SJSA1 (cell line): ENCODE measurements at regions not wholly inside any gene's neighbourhood (a gene's known extent, or its start where the extent isn't known, plus 50 kb on each side); places are given as distances from the start of the nearest gene placed in this dataset.
"Not testable (repeated sequence)": the region's sequence is repeated elsewhere in the genome, so short reads cannot be mapped to it uniquely, and the experiment has no call there.

Source experiments
- DNase-seq, 2 experiments: peaks; one replicate each; pipeline ENCODE4 v3.0.0-alpha.2; 2015 to 2020; ENCODE audit warnings: low spot score in 2 of 2, low read depth in 1 of 2
- H3K27ac ChIP-seq: fragments of 250-450 bp; sonication (Bioruptor Pico); 2 replicates; pipeline ENCODE4 v1.5.1; 2020; ENCODE audit warnings: mild to moderate bottlenecking, moderate library complexity
- H3K27me3 ChIP-seq: fragments of 250-450 bp; sonication (Bioruptor Pico); replicated peaks from 2 replicates; pipeline ENCODE4 v1.5.1; 2020; ENCODE audit warnings: mild to moderate bottlenecking, moderate library complexity
- H3K36me3 ChIP-seq: fragments of 250-450 bp; sonication (Bioruptor Pico); 2 replicates; pipeline ENCODE4 v1.5.1; 2020; ENCODE audit warnings: mild to moderate bottlenecking
- H3K4me1 ChIP-seq: fragments of 250-450 bp; sonication (Bioruptor Pico); replicated peaks from 2 replicates; pipeline ENCODE4 v1.6.1; 2021; ENCODE audit warnings: mild to moderate bottlenecking
- H3K4me3 ChIP-seq: fragments of 250-450 bp; sonication (Bioruptor Pico); 2 replicates; pipeline ENCODE4 v1.5.1; 2020; ENCODE audit warnings: mild to moderate bottlenecking
- H3K9me3 ChIP-seq: fragments of 250-450 bp; sonication (Bioruptor Pico); replicated peaks from 2 replicates; pipeline ENCODE4 v1.5.1; 2020; ENCODE audit warnings: mild to moderate bottlenecking

DNA sequence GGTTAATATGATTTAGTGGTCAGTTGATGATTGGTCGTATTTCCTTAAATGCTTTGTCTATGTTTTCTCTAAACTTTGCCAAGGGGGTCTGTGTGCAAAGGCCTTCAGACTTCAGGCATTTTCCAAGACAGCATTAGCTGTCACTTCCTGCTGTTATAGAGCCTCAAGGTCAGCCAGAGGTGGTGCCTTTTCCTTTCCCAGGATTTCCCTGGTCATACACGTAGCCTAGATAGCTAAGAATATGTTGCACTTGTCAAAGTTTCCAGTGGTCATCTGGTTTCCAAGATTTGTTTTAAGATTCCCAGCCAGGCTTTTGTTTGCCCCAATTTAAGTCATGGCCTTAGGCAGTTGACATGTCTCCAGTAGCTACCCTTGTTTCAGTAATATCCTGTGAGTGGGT, 133.2 kb upstream of the IGFBP3 start:
- H3K4me1 ChIP-seq, result peaks cover 7% of the 10 kb centered on the region; the same call in 1 of the 2 replicates
- H3K36me3 ChIP-seq, result no peaks in the 10 kb centered on the region
- H3K27me3 ChIP-seq, result no peaks in the 10 kb centered on the region
- DNase-seq, result no peak
- no peak overlapping the region for H3K4me3 ChIP-seq
- no peak overlapping the region for H3K27ac ChIP-seq
- no peaks in the 10 kb centered on the region for H3K9me3 ChIP-seq

DNA sequence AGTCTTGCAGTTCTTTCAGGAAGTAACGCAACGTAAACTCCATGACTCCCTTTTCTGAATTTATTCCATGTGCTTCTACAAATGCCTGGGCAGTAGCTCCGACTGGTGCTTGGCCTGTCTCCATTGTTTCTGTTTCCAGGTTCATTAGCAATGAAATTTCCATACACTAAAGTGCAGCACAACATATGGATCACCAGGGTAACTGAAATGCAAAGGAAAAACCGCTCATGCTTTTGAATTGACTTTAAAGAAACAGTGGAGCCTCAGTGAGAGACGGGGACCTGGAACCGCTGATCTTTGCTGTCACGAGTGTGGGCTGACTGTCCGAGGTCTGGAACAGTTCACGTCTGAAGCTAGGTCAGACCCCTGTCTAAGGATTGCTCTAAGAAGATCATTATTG, 126.5 kb upstream of the IGFBP3 start:
- Histone ChIP-seq H3K4me3 (no peak overlapping the region), H3K27ac (no peak overlapping the region), H3K36me3 (no peaks in the 10 kb centered on the region), H3K27me3 (no peaks in the 10 kb centered on the region), H3K9me3 (no peaks in the 10 kb centered on the region; the same call in 1 of the 2 replicates), H3K4me1 (no peaks in the 10 kb centered on the region)
- DNase-seq, result no peak

DNA sequence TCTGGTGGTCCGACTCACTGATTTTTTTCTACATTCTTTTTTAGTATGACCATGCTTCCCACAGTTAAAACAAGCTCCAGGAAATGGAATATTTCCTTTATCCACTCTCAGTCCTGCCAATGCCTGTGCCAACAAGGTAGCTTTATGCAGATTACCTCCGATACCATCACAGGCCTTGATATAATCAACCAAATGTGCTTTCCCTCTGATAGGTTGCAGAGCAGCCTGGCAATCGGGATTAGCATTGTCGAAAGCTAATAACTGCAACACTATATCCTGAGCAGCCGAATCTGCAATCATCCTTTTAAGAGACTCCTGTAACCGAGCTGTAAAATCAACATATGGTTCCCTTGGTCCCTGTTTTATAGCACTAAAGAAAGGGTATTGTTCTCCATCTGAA, 122.3 kb upstream of the IGFBP3 start:
- H3K27me3 ChIP-seq, H3K27ac ChIP-seq, H3K4me3 ChIP-seq, H3K9me3 ChIP-seq, H3K4me1 ChIP-seq, DNase-seq, H3K36me3 ChIP-seq: not testable (repeated sequence)

DNA sequence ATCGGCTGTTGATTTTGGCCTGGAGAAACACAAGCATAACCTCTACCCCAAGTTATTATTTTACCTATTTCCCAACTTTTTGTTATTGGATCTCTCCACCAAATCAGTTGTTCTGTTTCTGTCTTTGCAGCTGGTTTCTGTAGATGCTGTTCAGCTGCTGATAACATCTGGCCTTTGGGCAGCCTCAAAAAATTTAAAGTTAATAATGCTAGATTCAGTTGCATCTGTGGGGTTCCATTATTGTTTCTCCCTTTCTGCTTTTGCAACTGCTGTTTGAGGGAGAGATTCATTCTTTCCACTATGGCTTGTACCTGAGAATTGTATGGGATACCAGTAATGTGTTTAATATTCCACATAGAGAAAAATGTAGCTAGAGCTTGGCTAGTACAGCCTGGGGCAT, 118.7 kb upstream of the IGFBP3 start:
- not testable (repeated sequence) for H3K27ac ChIP-seq, H3K9me3 ChIP-seq, H3K4me3 ChIP-seq

DNA sequence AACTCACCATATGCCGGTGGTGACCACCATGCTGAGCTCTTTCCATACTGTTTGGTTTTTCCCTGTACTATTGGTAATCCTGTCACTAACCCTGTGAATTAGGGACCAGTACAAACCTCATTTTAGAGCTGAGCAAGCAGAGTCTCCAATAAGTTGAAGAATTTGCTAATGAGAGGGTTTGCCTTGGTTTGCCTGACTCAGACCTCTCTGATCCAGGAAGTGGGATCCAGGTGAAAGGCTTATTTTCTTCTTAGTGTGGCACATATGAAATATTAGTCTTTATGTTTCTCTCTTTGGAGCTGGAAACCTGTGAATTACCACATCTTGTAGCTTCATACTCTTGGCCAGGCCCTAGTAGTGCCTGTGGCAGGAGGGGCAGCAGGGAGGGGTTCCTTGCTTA, 114.1 kb upstream of the IGFBP3 start:
- DNase-seq, result no peak
- Histone ChIP-seq H3K4me1 (peaks cover 15% of the 10 kb centered on the region), H3K27ac (no peak overlapping the region), H3K27me3 (no peaks in the 10 kb centered on the region), H3K9me3 (no peaks in the 10 kb centered on the region), H3K4me3 (no peak overlapping the region), H3K36me3 (no peaks in the 10 kb centered on the region)

More for the DNA sequence above, 118.7 kb upstream of the IGFBP3 start:
- H3K36me3 ChIP-seq, H3K4me1 ChIP-seq, DNase-seq, H3K27me3 ChIP-seq: not testable (repeated sequence)

DNA sequence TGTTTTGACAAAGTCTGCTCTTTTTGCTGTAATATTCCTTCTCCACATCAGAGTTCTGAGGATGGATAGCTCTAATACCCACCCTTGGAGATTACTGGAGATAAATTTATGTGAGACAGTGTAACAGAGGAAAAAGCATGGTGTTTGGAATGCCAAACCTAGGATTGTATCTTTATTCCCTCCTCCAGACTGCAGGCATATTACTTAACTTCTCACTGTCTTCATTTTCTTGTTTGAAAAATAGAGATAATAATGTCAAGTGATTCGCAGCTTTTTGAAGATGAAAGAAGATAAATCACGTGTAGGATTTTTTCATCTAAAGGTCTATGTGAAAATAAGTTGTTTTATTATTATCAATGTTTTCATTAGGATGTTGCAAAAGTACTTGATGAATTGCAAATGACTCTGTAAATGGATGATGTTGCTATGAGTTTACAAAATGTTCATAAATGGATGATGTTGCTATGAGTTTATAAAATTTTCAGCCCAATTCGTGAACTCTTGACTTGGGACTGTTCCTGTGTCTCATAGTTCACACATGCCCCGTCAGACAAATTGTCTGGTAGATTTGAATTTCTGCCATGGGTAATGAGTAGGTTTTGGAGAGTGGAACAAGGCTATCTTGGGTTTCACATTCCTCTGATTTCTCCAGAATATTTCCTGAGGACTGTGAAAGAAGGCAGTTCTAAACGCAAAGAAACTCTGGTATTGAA, 113.1 kb upstream of the IGFBP3 start:
- no peaks in the 10 kb centered on the region for H3K36me3 ChIP-seq
- no peaks in the 10 kb centered on the region for H3K9me3 ChIP-seq
- H3K27me3 ChIP-seq, result no peaks in the 10 kb centered on the region
- H3K27ac ChIP-seq, result no peak overlapping the region
- H3K4me1 ChIP-seq, result peaks cover 15% of the 10 kb centered on the region
- H3K4me3 ChIP-seq, result no peak overlapping the region
- no peak for DNase-seq

DNA sequence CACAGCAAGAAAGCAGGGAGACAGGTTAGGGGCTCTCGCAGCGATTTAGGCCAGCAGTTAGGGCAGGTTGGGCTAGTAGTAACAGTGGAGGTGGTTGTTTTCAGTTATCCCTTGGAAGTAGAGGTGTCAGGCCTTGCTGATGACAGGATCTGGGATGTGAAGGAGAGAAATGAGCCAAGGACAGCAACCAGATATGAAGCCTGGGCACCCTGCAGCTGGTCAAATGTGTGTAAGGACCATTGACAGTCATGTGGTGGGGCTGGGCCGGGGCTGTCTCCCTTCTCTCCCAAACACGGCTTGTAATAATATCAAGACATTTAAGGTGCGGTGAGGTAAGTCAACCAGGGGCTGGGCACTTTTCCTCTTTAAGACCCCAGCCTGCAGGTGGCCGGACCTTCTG, 112.5 kb upstream of the IGFBP3 start:
- Histone ChIP-seq H3K36me3 (no peaks in the 10 kb centered on the region), H3K4me3 (no peak overlapping the region), H3K4me1 (peaks cover 15% of the 10 kb centered on the region), H3K9me3 (no peaks in the 10 kb centered on the region), H3K27ac (no peak overlapping the region), H3K27me3 (no peaks in the 10 kb centered on the region)
- DNase-seq, result no peak

DNA sequence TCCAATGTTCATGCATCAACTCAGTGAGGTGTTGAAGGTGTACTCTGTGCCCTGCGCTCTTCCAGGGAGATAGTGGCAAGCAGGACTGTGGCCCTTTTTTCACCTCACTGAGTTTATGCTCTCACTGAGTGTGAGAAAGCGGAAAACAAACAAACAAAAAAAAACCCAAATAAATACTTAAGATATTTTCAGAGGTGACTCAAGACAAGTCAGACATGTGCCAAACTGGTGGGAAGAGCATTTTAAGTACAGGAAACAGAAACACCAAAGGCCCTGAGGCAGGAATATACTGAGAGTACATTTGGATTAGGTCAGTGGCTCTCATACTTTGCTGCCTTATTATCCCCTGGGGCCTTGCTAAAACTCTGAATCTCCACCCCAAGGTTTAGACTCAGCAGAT, 111.9 kb upstream of the IGFBP3 start:
- Histone ChIP-seq H3K27me3 (no peaks in the 10 kb centered on the region), H3K27ac (no peak overlapping the region), H3K36me3 (no peaks in the 10 kb centered on the region), H3K4me1 (peaks cover 15% of the 10 kb centered on the region), H3K4me3 (no peak overlapping the region), H3K9me3 (no peaks in the 10 kb centered on the region)
- DNase-seq, result peak; percentile 50 to 76

DNA sequence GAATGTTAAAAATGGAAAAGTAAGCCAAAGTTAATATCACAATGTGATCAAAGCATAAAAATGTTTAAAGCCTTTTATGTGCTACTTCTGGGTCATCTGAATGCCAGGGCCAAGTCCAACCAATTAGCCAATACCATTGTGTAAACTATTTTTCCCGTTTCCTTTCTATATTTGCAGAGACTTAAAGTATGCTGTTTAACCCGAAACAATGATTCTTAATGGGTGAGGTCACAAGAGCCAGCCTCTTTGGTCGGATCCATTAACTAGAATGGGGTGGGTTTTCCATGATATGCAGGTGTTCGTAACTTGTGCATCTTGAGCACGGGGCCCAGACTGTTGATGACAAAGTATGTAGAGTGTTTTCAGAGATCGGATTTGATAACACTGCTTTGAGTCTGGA, 111.3 kb upstream of the IGFBP3 start:
- Histone ChIP-seq H3K9me3 (no peaks in the 10 kb centered on the region), H3K4me3 (no peak overlapping the region), H3K4me1 (peaks cover 15% of the 10 kb centered on the region), H3K36me3 (no peaks in the 10 kb centered on the region), H3K27ac (no peak overlapping the region), H3K27me3 (no peaks in the 10 kb centered on the region)
- DNase-seq, result no peak

DNA sequence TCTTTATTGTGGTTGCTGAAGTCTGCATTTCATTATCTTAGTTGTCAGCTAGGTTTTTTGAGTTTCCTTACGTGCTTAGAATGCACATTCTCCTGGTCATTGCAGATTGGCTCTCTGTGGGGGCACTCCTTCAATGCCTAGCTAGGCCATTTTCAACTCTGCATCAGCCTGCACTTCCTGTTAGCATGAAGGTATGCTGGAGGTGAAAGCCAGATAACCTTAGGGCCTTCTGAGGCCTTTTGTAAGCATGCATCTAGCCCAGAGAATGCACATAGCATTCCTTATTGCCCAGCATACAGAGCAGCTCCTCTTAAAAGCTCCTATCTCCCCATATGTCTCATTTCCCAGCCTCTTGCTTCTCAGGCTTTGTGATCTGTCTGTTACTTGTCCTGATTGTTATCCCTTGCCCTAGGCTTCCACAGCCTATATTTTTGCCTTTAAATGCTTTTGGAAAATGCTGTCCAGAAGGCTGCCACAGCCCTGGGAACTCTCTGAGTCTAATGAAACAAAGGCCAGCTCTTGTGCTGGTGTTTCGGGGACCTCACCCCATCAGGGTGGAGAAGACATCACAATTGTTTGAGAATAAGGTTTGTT, 108.1 kb upstream of the IGFBP3 start:
- no peak for DNase-seq
- Histone ChIP-seq H3K4me1 (peaks cover 15% of the 10 kb centered on the region), H3K4me3 (no peak overlapping the region), H3K9me3 (no peaks in the 10 kb centered on the region), H3K27ac (no peak overlapping the region), H3K36me3 (no peaks in the 10 kb centered on the region), H3K27me3 (no peaks in the 10 kb centered on the region)

DNA sequence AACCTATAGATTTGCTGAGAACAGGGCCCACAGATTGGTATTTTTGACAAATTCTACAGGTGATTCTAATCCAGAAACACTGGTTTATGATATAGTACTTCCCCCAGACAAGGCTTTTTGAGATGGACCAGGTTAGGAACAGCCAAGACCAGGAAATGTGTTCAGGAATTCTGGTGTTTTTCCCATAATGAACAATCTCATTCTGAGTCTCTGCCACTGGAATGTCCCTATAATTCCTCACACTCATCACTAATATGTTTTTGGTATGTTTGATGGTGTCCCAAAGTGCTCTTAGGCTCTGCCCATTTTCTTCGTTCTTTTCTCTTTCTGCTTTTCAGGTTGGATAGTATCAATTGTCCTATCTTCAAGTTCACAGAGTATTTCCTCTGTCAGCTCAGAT, 107.2 kb upstream of the IGFBP3 start:
- no peaks in the 10 kb centered on the region for H3K9me3 ChIP-seq
- H3K27ac ChIP-seq, result no peak overlapping the region
- H3K4me3 ChIP-seq, result no peak overlapping the region
- no peaks in the 10 kb centered on the region for H3K36me3 ChIP-seq
- H3K27me3 ChIP-seq, result no peaks in the 10 kb centered on the region
- peaks cover 10% of the 10 kb centered on the region for H3K4me1 ChIP-seq
- no peak for DNase-seq

DNA sequence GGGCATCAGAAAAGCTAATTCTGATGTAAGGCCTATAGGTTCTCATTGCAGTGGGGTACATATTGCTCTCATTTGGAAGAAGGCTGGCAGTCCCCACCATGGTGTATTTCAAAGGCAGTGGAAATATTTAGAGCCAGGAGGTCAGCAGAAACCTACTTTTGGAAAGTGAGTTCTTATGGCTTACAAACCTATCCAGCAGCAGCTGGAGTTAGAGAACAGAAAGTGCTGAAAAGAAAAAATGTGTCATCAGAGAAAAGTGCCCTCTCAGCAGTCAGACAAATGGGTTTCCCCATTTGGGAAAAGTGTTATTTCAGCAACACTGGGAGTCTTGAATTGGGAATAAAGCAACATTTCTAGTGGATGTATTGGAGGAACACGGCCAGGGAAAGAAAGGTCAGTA, 105.7 kb upstream of the IGFBP3 start:
- Histone ChIP-seq H3K27ac (no peak overlapping the region), H3K4me1 (no peaks in the 10 kb centered on the region), H3K4me3 (no peak overlapping the region), H3K27me3 (no peaks in the 10 kb centered on the region), H3K9me3 (no peaks in the 10 kb centered on the region), H3K36me3 (no peaks in the 10 kb centered on the region)
- no peak for DNase-seq

DNA sequence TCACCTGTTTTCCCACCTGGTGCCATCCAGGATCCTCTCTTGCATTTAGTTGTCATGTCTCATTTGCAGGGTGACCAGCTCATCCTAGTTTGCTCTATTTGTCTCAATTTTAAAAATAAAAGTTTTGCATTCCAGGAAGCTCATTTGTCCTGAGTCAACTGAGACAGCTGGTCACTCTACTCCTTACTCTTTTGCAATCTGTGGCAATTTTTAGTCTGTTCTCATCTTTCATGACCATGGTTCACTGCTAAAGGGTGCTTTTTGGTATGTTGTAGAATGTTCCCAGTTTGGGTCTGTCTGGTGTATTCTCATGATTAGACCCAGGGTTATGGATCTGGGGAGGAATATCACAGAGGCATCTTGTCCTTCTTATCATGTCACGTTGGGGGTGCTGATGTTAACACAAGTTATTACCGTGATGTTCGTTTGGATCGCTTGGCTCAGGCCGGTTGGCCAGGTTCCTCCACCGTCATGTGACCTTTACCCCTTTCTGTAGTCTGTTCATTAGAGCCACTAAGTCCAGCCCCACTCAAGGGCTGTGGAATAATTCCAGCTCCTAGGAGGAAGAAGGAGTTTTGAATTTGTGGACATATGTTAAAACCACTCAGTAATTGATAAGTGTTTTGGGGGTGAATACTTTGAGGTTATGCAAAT, 103.3 kb upstream of the IGFBP3 start:
- no peak overlapping the region for H3K27ac ChIP-seq
- H3K27me3 ChIP-seq, result no peaks in the 10 kb centered on the region
- H3K36me3 ChIP-seq, result no peaks in the 10 kb centered on the region
- no peaks in the 10 kb centered on the region for H3K4me1 ChIP-seq
- no peaks in the 10 kb centered on the region for H3K9me3 ChIP-seq
- no peak for DNase-seq
- no peak overlapping the region for H3K4me3 ChIP-seq

DNA sequence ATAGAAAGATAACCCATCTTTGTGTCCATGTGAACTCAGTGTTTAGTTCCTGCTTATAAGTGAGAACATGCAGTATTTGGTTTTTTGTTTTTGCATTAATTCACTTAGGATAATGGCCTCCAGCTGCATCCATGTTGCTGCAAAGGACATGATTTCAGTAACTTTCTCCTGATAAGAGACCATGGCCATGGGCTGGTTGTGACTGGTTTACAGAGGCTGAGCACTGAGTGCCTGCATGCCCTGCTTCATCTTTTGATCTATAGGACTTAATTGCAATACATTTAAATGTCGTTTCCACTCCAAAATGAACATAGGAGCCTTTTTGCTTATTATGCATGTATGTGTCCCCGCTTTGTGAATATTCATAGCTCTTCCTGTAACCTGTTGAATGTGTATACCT, 101.3 kb upstream of the IGFBP3 start:
- Histone ChIP-seq H3K4me3 (no peak overlapping the region), H3K4me1 (no peaks in the 10 kb centered on the region), H3K27ac (no peak overlapping the region), H3K9me3 (no peaks in the 10 kb centered on the region), H3K27me3 (no peaks in the 10 kb centered on the region), H3K36me3 (no peaks in the 10 kb centered on the region)
- no peak for DNase-seq
